ENCODE measurements at regions not wholly inside any gene's neighbourhood (a gene's known extent, or its start where the extent isn't known, plus 50 kb on each side); places are given as distances from the start of the nearest gene placed in this dataset.

DNA sequence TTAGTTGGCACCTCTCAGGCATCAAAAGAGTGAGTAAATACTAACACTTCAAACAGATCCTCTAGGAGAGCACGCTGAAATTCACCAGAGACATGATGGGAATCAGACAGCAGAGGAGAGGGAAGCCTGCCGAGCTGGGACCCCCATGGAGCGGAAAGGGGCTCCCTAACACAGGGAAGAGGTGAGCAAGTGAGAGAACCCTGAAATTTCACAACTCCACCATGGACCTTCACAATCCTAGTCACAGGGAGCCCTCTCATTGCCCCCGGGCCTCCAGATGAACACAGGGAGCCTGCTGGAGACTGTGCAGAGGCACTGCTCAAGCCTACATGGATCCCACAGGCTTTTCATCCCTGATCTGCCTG lies 59.2 kb upstream of the ANTXRL start:
- TF ChIP-seq CTCF (IDR thresholded peaks at IDR 0.05; ENCODE audit: poor library complexity, severe bottlenecking) = no peak
- Histone ChIP-seq H3K4me3 (ENCODE audit: severe bottlenecking) (no peak overlapping the region), H3K36me3 (ENCODE audit: low read depth) (no peaks in the 10 kb centered on the region), H3K9me3 (ENCODE audit: severe bottlenecking) (no peaks in the 10 kb centered on the region), H3K27ac (ENCODE audit: poor library complexity, severe bottlenecking) (no peak overlapping the region), H3K4me1 (ENCODE audit: insufficient read depth, poor library complexity, severe bottlenecking) (no peaks in the 10 kb centered on the region), H3K27me3 (ENCODE audit: insufficient read depth, poor library complexity, severe bottlenecking) (no peaks in the 10 kb centered on the region)
- DNase-seq (ENCODE audit: low spot score) (no peak), ATAC-seq (ENCODE audit: low read depth) (no peak)

GRCh38 chr10:46227936-46228562 lies 58.7 kb upstream of the ANTXRL start:
- Histone ChIP-seq H3K27ac (ENCODE audit: poor library complexity, severe bottlenecking) (no peak overlapping the region), H3K4me1 (ENCODE audit: insufficient read depth, poor library complexity, severe bottlenecking) (no peaks in the 10 kb centered on the region), H3K4me3 (ENCODE audit: severe bottlenecking) (no peak overlapping the region), H3K36me3 (ENCODE audit: low read depth) (no peaks in the 10 kb centered on the region), H3K27me3 (ENCODE audit: insufficient read depth, poor library complexity, severe bottlenecking) (no peaks in the 10 kb centered on the region), H3K9me3 (ENCODE audit: severe bottlenecking) (no peaks in the 10 kb centered on the region)
- DNase-seq (ENCODE audit: low spot score) (no peak), ATAC-seq (ENCODE audit: low read depth) (no peak; the same call in 1 of the 3 replicates)
- no peak for TF ChIP-seq CTCF (IDR thresholded peaks at IDR 0.05; ENCODE audit: poor library complexity, severe bottlenecking)

GRCh38 chr10:46228563-46229071 lies 58.2 kb upstream of the ANTXRL start:
- no peaks in the 10 kb centered on the region for H3K36me3 ChIP-seq (ENCODE audit: low read depth)
- H3K9me3 ChIP-seq (ENCODE audit: severe bottlenecking) = no peaks in the 10 kb centered on the region
- no peak overlapping the region for H3K27ac ChIP-seq (ENCODE audit: poor library complexity, severe bottlenecking)
- DNase-seq (ENCODE audit: low spot score) (peak; percentile 56), ATAC-seq (ENCODE audit: low read depth) (peak; percentile 89)
- H3K4me3 ChIP-seq (ENCODE audit: severe bottlenecking) = no peak overlapping the region
- H3K4me1 ChIP-seq (ENCODE audit: insufficient read depth, poor library complexity, severe bottlenecking) = no peaks in the 10 kb centered on the region
- no peaks in the 10 kb centered on the region for H3K27me3 ChIP-seq (ENCODE audit: insufficient read depth, poor library complexity, severe bottlenecking)
- TF ChIP-seq CTCF (IDR thresholded peaks at IDR 0.05; ENCODE audit: poor library complexity, severe bottlenecking) = peak; percentile 80

DNA sequence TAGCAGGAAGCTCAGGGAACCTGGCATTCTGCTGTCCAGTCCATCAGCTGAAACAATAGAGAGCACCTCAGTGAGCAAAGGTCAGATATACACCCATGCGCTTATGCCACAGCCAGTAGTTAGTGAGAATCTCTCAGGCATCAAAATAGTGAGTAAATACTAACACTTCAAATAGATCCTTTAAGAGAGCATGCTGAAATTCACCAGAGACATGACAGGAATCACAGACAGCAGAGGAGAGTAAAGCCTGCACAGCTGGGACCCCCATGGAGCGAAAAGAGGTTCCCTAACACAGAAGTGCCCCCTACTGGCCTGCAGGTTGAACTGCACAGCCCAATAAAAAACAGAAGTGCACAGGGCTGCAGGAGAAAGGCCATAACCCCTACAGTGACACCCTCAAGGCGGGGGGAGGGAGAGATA lies 57.6 kb upstream of the ANTXRL start:
- ATAC-seq (ENCODE audit: low read depth) = no peak
- Histone ChIP-seq H3K9me3 (ENCODE audit: severe bottlenecking) (no peaks in the 10 kb centered on the region), H3K27me3 (ENCODE audit: insufficient read depth, poor library complexity, severe bottlenecking) (no peaks in the 10 kb centered on the region), H3K27ac (ENCODE audit: poor library complexity, severe bottlenecking) (no peak overlapping the region), H3K4me3 (ENCODE audit: severe bottlenecking) (no peak overlapping the region), H3K4me1 (ENCODE audit: insufficient read depth, poor library complexity, severe bottlenecking) (no peaks in the 10 kb centered on the region), H3K36me3 (ENCODE audit: low read depth) (no peaks in the 10 kb centered on the region)
- no peak for TF ChIP-seq CTCF (IDR thresholded peaks at IDR 0.05; ENCODE audit: poor library complexity, severe bottlenecking)
- DNase-seq (ENCODE audit: low spot score) = peak; percentile 10

DNA sequence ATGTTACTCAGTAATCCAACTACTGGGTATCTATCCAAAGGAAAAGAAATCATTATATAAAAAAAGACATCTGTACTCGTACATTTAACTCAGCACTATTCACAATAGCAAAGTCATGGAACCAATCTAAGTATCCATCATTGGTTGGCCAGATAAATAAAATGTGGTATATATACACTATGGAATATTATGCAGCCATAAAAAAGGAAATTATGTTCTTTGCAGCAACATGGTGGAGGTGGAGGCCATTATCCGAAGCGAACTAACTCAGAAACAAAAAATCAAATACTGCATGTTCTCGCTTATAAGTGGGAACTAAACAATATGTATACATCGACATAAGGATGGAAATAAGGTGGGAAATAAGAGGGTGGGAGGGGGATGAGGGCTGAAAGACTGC lies 56.2 kb upstream of the ANTXRL start:
- Histone ChIP-seq H3K4me3 (ENCODE audit: severe bottlenecking) (no peak overlapping the region), H3K4me1 (ENCODE audit: insufficient read depth, poor library complexity, severe bottlenecking) (no peaks in the 10 kb centered on the region), H3K9me3 (ENCODE audit: severe bottlenecking) (no peaks in the 10 kb centered on the region), H3K36me3 (ENCODE audit: low read depth) (no peaks in the 10 kb centered on the region), H3K27ac (ENCODE audit: poor library complexity, severe bottlenecking) (no peak overlapping the region), H3K27me3 (ENCODE audit: insufficient read depth, poor library complexity, severe bottlenecking) (no peaks in the 10 kb centered on the region)
- no peak for TF ChIP-seq CTCF (IDR thresholded peaks at IDR 0.05; ENCODE audit: poor library complexity, severe bottlenecking)
- ATAC-seq (ENCODE audit: low read depth) = no peak
- DNase-seq (ENCODE audit: low spot score) = no peak
